CD14-positive monocyte (primary cell): ENCODE measurements at regions not wholly inside any gene's neighbourhood (a gene's known extent, or its start where the extent isn't known, plus 50 kb on each side); places are given as distances from the start of the nearest gene placed in this dataset.

Source experiments
- DNase-seq, 3 donors: peaks; one replicate each; pipeline ENCODE4 v3.0.0-alpha.2; 2011 to 2022
- H2AFZ ChIP-seq: 2 replicates; pipeline ENCODE4 v1.6.0; 2012; ENCODE audit warnings: mild to moderate bottlenecking, low read depth, low read length, inconsistent platforms; ENCODE audit not compliant: insufficient read depth, poor library complexity, severe bottlenecking
- H3K27ac ChIP-seq, 2 donors: 1 replicate in 1 of 2; 2 replicates in 1 of 2; pipeline ENCODE4 v1.5.1; 2012 to 2013; ENCODE audit warnings: low read length in 2 of 2, control low read depth in 1 of 2, inconsistent platforms in 1 of 2, low read depth in 1 of 2, mild to moderate bottlenecking in 1 of 2
- H3K27me3 ChIP-seq, 2 donors: one replicate each; pipeline versions ENCODE4 v1.6.0 to v1.6.1; 2011 to 2013; ENCODE audit warnings: low read length in 2 of 2; ENCODE audit not compliant: control insufficient read depth in 2 of 2, insufficient read depth in 2 of 2
- H3K36me3 ChIP-seq, 2 donors: replicated peaks in 1 of 2; 1 replicate in 1 of 2; 2 replicates in 1 of 2; pipeline versions ENCODE4 v1.5.1 to v1.6.1; 2012 to 2013; ENCODE audit warnings: low read length in 2 of 2, control low read depth in 1 of 2, inconsistent platforms in 1 of 2, mild to moderate bottlenecking in 1 of 2; ENCODE audit not compliant: insufficient read depth in 2 of 2, control insufficient read depth in 1 of 2
- H3K4me1 ChIP-seq, 2 donors: 1 replicate in 1 of 2; 2 replicates in 1 of 2; pipeline versions ENCODE4 v1.5.1 to v1.6.1; 2012 to 2013; ENCODE audit warnings: low read length in 2 of 2, control low read depth in 1 of 2, inconsistent platforms in 1 of 2, mild to moderate bottlenecking in 1 of 2, moderate library complexity in 1 of 2; ENCODE audit not compliant: insufficient read depth in 2 of 2, control insufficient read depth in 1 of 2
- H3K4me2 ChIP-seq: replicated peaks from 2 replicates; pipeline ENCODE3; 2012; ENCODE audit warnings: low read length, moderate library complexity, mild to moderate bottlenecking; ENCODE audit not compliant: poor library complexity, severe bottlenecking; ENCODE audit errors: extremely low read depth
- H3K4me3 ChIP-seq, 3 experiments: fragments of 200-600 bp in 1 of 3; sonication (generic) in 1 of 3; replicated peaks in 1 of 3; 1 replicate in 2 of 3; 2 replicates in 1 of 3; pipeline ENCODE4 v1.5.1; 2011 to 2013; ENCODE audit warnings: low read length in 3 of 3, mild to moderate bottlenecking in 3 of 3, control low read depth in 2 of 3, low read depth in 2 of 3, inconsistent platforms in 1 of 3, moderate library complexity in 1 of 3
- H3K79me2 ChIP-seq: 2 replicates; pipeline ENCODE4 v1.6.0; 2012; ENCODE audit warnings: mild to moderate bottlenecking, control low read depth, inconsistent platforms, low read length, moderate library complexity; ENCODE audit not compliant: insufficient read depth
- H3K9ac ChIP-seq: 2 replicates; pipeline ENCODE4 v1.6.0; 2017; ENCODE audit warnings: low read length, mild to moderate bottlenecking; ENCODE audit not compliant: insufficient read depth, poor library complexity, severe bottlenecking
- H3K9me3 ChIP-seq, 2 donors: replicated peaks in 1 of 2; 1 replicate in 1 of 2; 2 replicates in 1 of 2; pipeline versions ENCODE4 v1.5.1 to v1.6.1; 2012 to 2013; ENCODE audit warnings: low read length in 2 of 2, control low read depth in 1 of 2; ENCODE audit not compliant: control insufficient read depth in 1 of 2, insufficient read depth in 1 of 2
- H4K20me1 ChIP-seq: 2 replicates; pipeline ENCODE4 v1.6.0; 2012; ENCODE audit warnings: mild to moderate bottlenecking, low read length, control low read depth, moderate library complexity; ENCODE audit not compliant: insufficient read depth
- H3K27ac Mint-ChIP-seq, 7 donors: one replicate each; pipeline ENCODE4 v1.8.0; 2020; ENCODE audit warnings: mild to moderate bottlenecking in 7 of 7, mixed read lengths in 7 of 7, moderate library complexity in 6 of 7, inconsistent platforms in 2 of 7
- H3K27me3 Mint-ChIP-seq, 3 donors: one replicate each; pipeline ENCODE4 v1.8.0; 2021 to 2022; ENCODE audit warnings: low read depth in 3 of 3, mild to moderate bottlenecking in 3 of 3, mixed read lengths in 3 of 3, moderate library complexity in 3 of 3, inconsistent platforms in 1 of 3
- H3K36me3 Mint-ChIP-seq, 2 donors: one replicate each; pipeline ENCODE4 v1.8.0; 2020; ENCODE audit warnings: mixed read lengths in 2 of 2, inconsistent platforms in 1 of 2, mild to moderate bottlenecking in 1 of 2
- H3K4me1 Mint-ChIP-seq: one replicate; pipeline ENCODE4 v1.8.0; 2020; ENCODE audit warnings: mild to moderate bottlenecking, mixed read lengths
- H3K4me3 Mint-ChIP-seq, 2 donors: one replicate each; pipeline ENCODE4 v1.8.0; 2020; ENCODE audit warnings: mild to moderate bottlenecking in 2 of 2, mixed read lengths in 2 of 2, moderate library complexity in 1 of 2
- H3K9me3 Mint-ChIP-seq, 7 donors: one replicate each; pipeline ENCODE4 v1.8.0; 2020 to 2022; ENCODE audit warnings: mixed read lengths in 7 of 7, mild to moderate bottlenecking in 6 of 7, moderate library complexity in 6 of 7, inconsistent platforms in 2 of 7
- CTCF ChIP-seq: fragments of 200-600 bp; IDR thresholded peaks from one replicate; pipeline ENCODE4 v1.8.0; 2022; ENCODE audit warnings: antibody characterized with exemption, mild to moderate bottlenecking
- WGBS: methylation state at CpG from one replicate; pipeline ENCODE4 v1.1.5; 2013; ENCODE audit warnings: missing lambda C conversion rate; ENCODE audit not compliant: insufficient coverage; 5-methylcytosine and 5-hydroxymethylcytosine counted together
- intact Hi-C, 2 donors: fragments of 100-400 bp; cut with micrococcal nuclease; formaldehyde crosslinking; loops; one replicate each; pipeline versions ENCODE4 v1.15.0 to v1.15.1; 2023

DNA sequence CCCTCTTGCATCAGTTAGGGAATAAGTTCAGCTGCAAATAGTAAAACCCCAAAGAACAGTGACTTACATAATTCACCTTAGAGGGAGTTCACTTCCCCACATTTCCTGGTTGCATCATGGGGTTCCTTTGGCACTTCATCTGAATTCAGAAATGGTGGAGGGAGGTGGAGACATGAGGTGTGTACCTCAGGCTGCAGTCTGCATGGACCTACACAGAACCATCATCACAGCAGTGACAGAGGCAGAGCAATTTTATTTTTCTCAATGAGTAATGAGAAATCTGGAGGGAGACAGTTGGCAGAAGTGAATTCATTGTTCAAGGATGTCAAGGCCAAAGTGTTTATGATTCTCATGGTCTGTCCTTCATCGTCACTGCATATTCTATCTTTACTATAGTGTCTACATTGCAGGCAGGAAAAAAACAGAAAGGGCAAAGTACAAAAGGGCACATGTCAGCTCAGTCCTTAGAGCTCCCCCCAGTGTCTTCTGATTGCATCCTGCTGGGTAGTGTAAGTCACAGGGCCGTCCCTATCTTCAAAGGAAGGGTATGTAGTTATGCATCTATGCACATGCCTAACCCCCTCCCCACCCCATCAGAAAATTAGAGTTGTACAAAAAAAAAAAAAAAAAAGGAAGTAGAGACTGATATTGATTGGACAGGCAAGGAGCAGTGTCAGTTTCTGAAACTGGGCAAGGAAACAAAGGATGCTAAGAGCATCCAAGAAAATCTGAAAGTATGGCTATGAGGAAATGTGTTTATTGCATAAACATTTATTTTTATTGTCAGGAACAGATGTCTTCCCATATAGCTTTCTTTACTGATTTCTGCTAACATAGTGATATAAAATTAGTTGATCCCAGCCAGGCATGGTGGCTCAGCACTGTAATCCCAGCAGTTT lies 132.7 kb upstream of the APC start:
- Histone ChIP-seq H3K4me1 (peaks cover 11 to 21% of the 10 kb centered on the region in 2 donors), H4K20me1 (no peaks in the 10 kb centered on the region), H3K27ac (no peak overlapping the region), H3K4me2 (no peak overlapping the region), H3K9ac (no peak overlapping the region), H3K36me3 (no peaks in the 10 kb centered on the region), H3K79me2 (no peaks in the 10 kb centered on the region), H3K27me3 (peaks cover 2% of the 10 kb centered on the region in 2 donors), H3K4me3 (no peak overlapping the region), H2AFZ (no peak overlapping the region), H3K9me3 (no peaks in the 10 kb centered on the region)
- Mint-ChIP-seq H3K27ac (peak overlapping the region in 1 of 7 donors; percentile 51), H3K4me1 (peaks cover 24% of the 10 kb centered on the region), H3K27me3 (peaks cover 0 to 7% (median 1%) of the 10 kb centered on the region in 3 donors), H3K36me3 (no peaks in the 10 kb centered on the region), H3K4me3 (peak overlapping the region in 1 of 2 donors; percentile 26), H3K9me3 (no peaks in the 10 kb centered on the region)
- DNase-seq: no peak
- TF ChIP-seq CTCF: no peak
- no CpG with 5 or more reads among the region's 2 CpGs for WGBS
- intact Hi-C loops: no loop called here

- DNase-seq: no peak
- Histone ChIP-seq H3K4me1 (peaks cover 11 to 13% of the 10 kb centered on the region in 2 donors), H3K79me2 (no peaks in the 10 kb centered on the region), H4K20me1 (no peaks in the 10 kb centered on the region), H3K9me3 (no peaks in the 10 kb centered on the region), H2AFZ (no peak overlapping the region), H3K4me3 (no peak overlapping the region), H3K27me3 (peaks cover 2% of the 10 kb centered on the region in 2 donors), H3K9ac (no peak overlapping the region), H3K36me3 (no peaks in the 10 kb centered on the region), H3K27ac (no peak overlapping the region), H3K4me2 (no peak overlapping the region)
- no peak for TF ChIP-seq CTCF
- WGBS: no CpG with 5 or more reads among the region's 1 CpG
- intact Hi-C loops: no loop called here
- Mint-ChIP-seq H3K27me3 (peaks cover 0 to 7% (median 1%) of the 10 kb centered on the region in 3 donors), H3K4me3 (no peak overlapping the region), H3K9me3 (peaks cover 0 to 1% (median 0%) of the 10 kb centered on the region in 7 donors), H3K4me1 (peaks cover 14% of the 10 kb centered on the region), H3K27ac (no peak overlapping the region), H3K36me3 (no peaks in the 10 kb centered on the region)
Measured at GRCh38 chr5:112608975-112609374, 128.7 kb upstream of the APC start.
